ENCODE measurements at regions not wholly inside any gene's neighbourhood (a gene's known extent, or its start where the extent isn't known, plus 50 kb on each side); places are given as distances from the start of the nearest gene placed in this dataset.
A peak's percentile ranks its signal among the peaks of the same experiment; 100 is the strongest.

GRCh38 chrX:143571521-143571920 lies 54.2 kb upstream of the SPANXN3 start:
- DNase-seq (ENCODE audit: low spot score), result peak; percentile 71

GRCh38 chrX:143570782-143571181 lies 53.5 kb upstream of the SPANXN3 start:
- DNase-seq (ENCODE audit: low spot score), result no peak

GRCh38 chrX:143568467-143568866 lies 51.2 kb upstream of the SPANXN3 start:
- DNase-seq (ENCODE audit: low spot score), result no peak
